ENCODE measurements at regions not wholly inside any gene's neighbourhood (a gene's known extent, or its start where the extent isn't known, plus 50 kb on each side); places are given as distances from the start of the nearest gene placed in this dataset.

- TF ChIP-seq EZH2 (IDR thresholded peaks at IDR 0.05; ENCODE audit: low read length, missing control alignments) = no peak
- no peak for TF ChIP-seq CTCF (conservative IDR thresholded peaks at IDR 0.05 in 1 of 2, IDR thresholded peaks at IDR 0.05 in 1 of 2; ENCODE audit: low read depth in 1 of 2, low read length in 2 of 2)
These were observed 127.3 kb downstream of the RAP2B start for GRCh38 chr3:153289334-153289808.

Data from fibroblast of lung (primary cell).